HL-60 (cell line): ENCODE measurements at regions not wholly inside any gene's neighbourhood (a gene's known extent, or its start where the extent isn't known, plus 50 kb on each side); places are given as distances from the start of the nearest gene placed in this dataset.

Source experiments
- DNase-seq, 2 experiments: peaks; one replicate each; pipeline ENCODE4 v3.0.0-alpha.2; 2010 to 2020; ENCODE audit warnings: low read depth in 1 of 2, low spot score in 1 of 2
- H3K27ac ChIP-seq: fragments of 250-450 bp; sonication (Bioruptor Pico); replicated peaks from 2 replicates; pipeline ENCODE4 v1.5.1; 2020; ENCODE audit warnings: mild to moderate bottlenecking, moderate library complexity
- H3K27me3 ChIP-seq: fragments of 250-450 bp; sonication (Bioruptor Pico); 2 replicates; pipeline ENCODE4 v1.5.1; 2021; ENCODE audit warnings: mild to moderate bottlenecking, moderate library complexity; ENCODE audit not compliant: insufficient read depth, poor library complexity, severe bottlenecking
- H3K4me3 ChIP-seq: replicated peaks from 2 replicates; pipeline ENCODE4 v1.5.1; 2011; ENCODE audit warnings: mild to moderate bottlenecking, control low read depth, low read length; ENCODE audit not compliant: insufficient read depth
- CTCF ChIP-seq: IDR thresholded peaks from one replicate; pipeline ENCODE4 v1.5.1; 2011; ENCODE audit warnings: low read length, control low read depth, inconsistent platforms; ENCODE audit not compliant: insufficient read depth
- GABPA ChIP-seq: IDR thresholded peaks from 2 replicates; pipeline ENCODE4 v1.6.1; 2012; ENCODE audit warnings: low read depth
- POLR2AphosphoS5 ChIP-seq: IDR thresholded peaks from 2 replicates; pipeline ENCODE4 v1.6.1; 2012; ENCODE audit warnings: low read depth
- REST ChIP-seq: IDR thresholded peaks from 2 replicates; pipeline ENCODE4 v1.6.1; 2012; ENCODE audit warnings: low read depth; ENCODE audit not compliant: insufficient replicate concordance
- SPI1 ChIP-seq: IDR thresholded peaks from 2 replicates; pipeline ENCODE4 v1.6.1; 2012; ENCODE audit warnings: low read depth, mild to moderate bottlenecking, borderline replicate concordance

GRCh38 chr5:117638581-117638980 lies 1064.0 kb upstream of the SEMA6A start:
- Histone ChIP-seq H3K27ac (no peak overlapping the region), H3K4me3 (no peak overlapping the region), H3K27me3 (no peaks in the 10 kb centered on the region)
- TF ChIP-seq SPI1 (no peak), GABPA (no peak), CTCF (no peak), POLR2AphosphoS5 (no peak), REST (no peak)
- no peak for DNase-seq

GRCh38 chr5:117633093-117633492 lies 1058.5 kb upstream of the SEMA6A start:
- H3K27me3 ChIP-seq: no peaks in the 10 kb centered on the region
- H3K4me3 ChIP-seq: no peak overlapping the region
- DNase-seq: no peak
- TF ChIP-seq SPI1 (no peak), POLR2AphosphoS5 (no peak), REST (no peak), GABPA (no peak), CTCF (no peak)
- no peak overlapping the region for H3K27ac ChIP-seq

- no peak for DNase-seq
- Histone ChIP-seq H3K27me3 (no peaks in the 10 kb centered on the region), H3K27ac (no peak overlapping the region), H3K4me3 (no peak overlapping the region)
- TF ChIP-seq REST (no peak), POLR2AphosphoS5 (no peak)
Observed at GRCh38 chr5:117624201-117624600, 1049.6 kb upstream of the SEMA6A start.
